HG03097 (cell line): ENCODE measurements at regions not wholly inside any gene's neighbourhood (a gene's known extent, or its start where the extent isn't known, plus 50 kb on each side); places are given as distances from the start of the nearest gene placed in this dataset.
"Not testable (repeated sequence)": the region's sequence is repeated elsewhere in the genome, so short reads cannot be mapped to it uniquely, and the experiment has no call there.

Experiments
- ATAC-seq: cut with Tn5 transposase; IDR thresholded peaks from one replicate; pipeline ENCODE4 v1.9.1; 2021; ENCODE audit not compliant: unreplicated experiment, low FRiP score

DNA sequence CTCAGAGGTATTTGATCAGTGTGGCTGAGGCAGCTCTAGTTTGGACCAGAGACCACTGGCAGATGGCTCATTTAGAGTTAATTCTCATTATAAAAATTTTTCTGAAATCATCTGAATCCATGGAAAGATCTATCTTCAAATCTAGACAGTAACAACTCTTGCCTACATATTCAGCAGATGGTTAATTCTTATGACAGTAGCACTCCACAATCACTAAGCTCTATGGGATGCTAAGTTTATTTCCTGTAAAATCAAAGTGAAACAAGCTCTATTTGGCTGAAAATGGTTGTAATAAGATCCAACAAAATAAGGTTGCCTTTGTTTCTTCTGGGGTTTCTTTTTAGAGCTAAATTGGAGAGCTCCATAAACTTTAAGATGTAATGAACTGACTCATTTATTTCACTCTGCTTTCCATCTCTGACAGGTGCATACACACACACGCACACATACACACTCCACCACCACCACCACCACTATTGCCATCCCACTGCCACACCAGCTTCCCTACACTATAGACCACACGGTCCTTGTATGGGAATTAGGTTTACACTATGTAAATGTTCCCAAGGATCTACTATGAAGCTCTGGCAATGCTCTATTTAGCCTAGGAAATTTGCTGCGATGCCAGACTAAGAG lies 293.1 kb downstream of the RPAP3 start:
- no peak for ATAC-seq

DNA sequence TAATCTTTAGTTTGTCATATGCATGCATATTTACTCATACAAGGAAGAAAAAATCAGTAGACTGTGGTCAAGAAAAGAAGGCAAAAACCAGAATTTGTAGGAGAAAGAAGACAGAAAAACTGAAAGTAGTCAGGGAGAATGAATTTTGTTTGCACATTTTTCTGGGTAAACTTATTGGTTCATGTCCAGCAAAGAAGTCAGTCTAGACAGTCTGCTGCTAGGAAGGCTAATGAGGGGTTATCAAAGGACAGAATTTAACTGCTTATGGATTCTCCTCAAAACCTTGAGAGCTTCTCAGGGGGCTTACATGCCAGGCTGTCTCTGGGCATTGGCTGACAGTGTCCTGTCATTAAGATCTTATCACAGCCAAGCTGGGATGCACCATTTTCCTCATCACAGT lies 293.9 kb downstream of the RPAP3 start:
- no peak for ATAC-seq

DNA sequence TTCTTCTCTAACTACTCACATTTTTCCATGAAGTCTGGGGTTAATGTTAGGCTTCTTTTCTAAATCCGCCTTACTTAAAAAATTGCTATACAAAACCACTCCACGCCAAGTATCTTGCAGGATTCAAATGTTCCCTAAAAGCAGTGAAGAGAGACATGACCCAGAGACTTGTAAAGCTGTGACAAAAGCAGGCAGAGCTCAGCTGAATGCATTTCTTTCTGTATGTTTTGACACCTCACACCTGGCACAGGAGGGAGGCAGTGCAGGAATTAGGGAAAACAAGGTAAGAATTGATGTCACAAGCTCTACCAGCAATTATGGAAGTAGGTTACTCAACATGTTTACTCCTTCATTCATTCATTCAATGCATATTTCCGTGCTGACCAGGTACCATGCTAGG lies 295.0 kb downstream of the RPAP3 start:
- no peak for ATAC-seq

DNA sequence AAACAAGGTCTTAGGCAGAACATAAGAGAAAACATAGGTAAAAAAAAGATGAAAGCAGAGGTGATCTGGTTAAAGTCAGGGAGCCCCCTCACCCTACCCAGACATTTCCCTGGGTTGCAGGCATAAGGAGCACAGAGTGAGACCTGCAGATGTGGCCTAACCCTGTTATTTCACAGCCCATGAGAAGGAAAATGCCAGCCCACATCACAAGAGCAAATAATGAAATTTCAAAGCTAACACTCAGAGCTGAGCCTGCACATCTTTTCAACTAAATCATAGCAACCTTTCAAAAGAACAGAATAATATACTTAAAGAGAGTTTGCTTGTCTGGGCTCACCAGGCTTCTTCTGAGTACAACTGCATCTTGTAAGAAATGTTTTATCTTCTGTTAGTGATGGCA lies 295.4 kb downstream of the RPAP3 start:
- no peak for ATAC-seq

DNA sequence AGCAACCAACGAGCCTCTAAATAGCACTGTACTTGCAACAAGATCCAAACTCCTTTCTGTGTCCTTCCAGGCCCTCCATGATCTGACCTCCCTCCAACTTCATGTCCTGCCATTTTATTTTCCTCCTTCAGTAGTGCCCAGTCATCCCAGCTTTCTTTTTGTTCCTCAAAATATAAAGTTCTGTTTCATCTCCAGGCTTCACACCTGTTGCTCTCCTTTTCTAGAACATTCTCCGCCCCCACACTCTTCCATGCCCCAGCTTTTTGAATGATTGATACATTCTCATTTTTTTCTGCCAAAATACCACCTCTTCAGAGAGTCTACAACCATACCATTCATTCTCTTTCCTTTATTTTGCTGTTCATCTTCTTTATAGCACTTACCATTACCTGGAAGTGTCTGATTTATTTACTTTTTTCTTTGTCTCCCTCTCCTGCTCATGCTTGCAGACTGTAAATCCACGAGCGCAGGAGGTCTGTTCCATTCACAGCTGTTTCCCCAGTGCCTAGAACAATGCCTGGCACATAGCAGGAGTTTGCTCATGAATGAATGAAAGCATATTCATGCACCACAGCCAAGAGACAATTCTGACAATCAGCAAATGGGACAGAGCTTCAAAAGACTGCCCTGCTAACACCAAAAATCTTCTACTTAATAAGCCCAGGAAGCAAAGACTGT lies 296.4 kb downstream of the RPAP3 start:
- ATAC-seq = no peak

DNA sequence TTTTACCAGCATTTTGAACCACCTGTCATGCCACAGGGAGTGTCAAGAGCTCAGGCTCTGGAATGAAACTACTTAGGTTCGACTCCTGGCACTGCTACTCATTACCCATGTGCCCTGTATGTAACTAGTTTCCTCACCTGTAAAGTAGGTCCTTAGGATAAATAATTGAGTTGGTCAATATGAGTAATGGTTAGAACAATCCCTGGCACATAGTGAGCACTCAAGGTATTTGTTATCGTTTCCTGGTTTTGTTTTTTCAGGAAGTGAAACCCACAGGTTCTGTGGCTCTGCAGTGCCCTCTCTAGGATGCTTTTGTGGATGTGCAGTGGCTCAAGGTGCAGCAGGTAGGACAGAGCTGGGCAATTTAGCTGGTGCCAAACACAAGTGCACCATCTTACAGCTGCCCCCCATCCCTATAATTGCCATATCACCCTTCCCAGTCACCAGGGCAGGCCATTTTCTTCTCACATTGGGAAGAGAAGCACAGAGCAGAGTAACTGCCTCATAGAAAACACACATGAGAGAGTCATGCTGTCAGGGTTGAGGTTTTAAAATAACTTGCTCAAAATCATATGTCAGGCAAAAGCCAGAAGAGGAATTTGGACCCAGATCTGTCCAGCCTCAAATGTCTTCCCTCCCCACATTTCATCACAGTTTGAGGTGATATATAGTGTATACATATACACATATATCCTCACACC lies 297.5 kb downstream of the RPAP3 start:
- ATAC-seq = peak; percentile 79

DNA sequence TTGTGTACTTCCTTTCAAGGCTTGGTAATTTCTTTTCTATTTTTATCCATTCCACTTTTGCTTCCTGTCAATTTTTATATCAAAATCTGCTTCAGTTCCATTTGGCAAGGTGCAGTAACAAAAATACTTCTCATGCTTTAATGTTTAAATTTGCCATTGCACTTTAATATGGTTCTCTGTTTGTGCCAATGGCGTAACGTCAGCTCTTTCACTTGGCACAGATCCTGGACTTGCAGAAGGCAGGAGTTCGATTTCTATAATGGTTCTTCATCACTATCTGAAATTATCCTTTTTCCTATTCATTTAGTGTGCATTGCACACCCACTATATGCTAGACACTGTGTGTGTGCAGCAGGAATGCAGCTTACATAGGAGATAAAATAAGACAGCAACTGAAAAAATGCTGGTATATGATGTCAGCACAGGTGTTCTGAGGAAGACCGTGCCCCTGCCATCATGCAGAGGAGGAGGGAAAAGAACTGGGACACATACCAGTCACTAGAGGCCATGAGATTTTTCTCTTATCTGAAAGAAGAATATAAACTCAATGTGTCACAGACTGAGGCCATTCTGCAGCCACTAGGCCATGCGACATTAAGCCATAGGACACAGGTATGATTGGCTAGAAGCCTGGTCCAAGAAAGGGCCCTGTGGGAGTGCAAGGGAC lies 298.2 kb downstream of the RPAP3 start:
- ATAC-seq = no peak

DNA sequence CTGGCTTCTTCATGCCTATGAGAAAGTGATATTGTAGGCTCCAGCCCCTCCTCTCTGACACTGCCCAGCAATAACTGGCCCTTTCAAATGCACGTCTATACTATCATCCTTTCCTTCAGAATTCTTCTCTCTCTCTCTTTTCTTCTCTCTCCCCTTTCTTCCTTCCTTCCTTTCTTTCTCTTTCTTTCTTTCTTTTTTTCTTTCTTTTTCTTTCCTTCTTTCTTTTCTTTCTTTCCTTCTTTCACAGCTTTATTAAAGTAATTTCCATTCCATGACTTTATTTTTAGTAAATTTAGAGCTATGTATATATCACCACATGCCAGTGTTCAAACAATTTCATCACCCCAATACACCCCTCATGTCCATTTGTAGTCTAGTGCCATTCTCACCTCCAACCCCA lies 302.1 kb downstream of the RPAP3 start:
- ATAC-seq = no peak

DNA sequence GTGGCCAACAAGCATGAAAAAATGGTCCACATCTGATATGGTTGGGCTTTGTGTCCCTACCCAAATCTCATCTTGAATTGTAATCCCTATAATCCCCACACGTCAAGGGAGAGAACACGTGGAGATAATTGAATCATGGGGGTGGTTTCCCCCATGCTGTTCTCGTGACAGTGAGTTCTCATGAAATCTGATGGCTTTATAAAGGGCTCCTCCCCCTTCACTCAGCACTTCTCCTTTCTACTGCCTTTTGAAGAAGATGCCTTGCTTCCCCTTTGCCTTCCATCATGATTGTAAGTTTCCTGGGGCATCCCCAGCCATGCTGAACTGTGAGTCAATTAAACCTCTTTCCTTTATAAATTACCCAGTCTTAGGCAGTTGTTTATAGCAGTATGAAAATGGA lies 304.6 kb downstream of the RPAP3 start:
- ATAC-seq = not testable (repeated sequence)

DNA sequence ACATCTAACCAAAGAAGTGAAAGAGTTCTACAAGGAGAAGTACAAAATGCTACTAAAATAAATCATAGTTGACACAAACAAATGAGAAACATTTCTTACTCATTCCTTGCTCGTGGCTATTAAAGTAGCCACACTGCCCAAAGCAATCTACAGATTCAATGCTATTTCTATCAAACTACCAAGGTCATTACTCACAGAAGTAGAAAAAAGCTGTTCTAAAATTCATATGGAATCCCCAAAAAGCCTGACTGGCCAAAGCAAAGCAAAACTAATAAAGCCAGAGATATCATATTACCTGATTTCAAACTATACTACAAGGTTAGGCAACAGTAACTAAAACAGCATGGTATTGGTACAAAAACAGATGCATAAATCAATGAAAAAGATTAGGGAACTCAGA lies 305.6 kb downstream of the RPAP3 start:
- no peak for ATAC-seq

DNA sequence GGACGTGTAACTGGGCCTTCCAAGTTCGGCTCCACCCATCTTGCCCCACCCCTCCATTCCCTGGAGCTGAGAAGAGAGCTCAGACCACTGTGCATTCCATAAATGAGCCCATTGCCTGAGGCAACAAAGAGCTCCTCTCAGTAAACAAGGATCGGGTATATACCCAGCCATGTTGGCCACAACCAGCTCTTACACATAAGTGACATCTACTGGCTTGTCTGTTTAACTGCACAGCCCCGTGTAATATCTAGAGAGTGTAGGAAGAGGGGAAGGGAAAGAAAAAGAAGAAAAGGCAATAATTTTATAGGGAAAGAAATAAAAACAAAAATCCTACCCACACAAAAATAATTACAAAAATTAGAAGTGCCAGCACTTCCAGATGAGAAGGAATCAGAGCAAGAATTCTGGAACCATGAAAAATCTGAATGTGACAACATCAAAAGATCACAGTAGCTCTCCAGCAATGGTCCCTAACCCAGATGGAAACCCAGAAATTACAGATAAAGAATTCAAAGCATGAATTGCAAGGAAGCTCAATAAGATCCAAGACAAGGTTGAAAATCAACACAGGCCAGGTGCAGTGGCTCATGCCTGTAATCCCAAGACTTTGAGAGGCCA lies 308.1 kb downstream of the RPAP3 start:
- no peak for ATAC-seq

DNA sequence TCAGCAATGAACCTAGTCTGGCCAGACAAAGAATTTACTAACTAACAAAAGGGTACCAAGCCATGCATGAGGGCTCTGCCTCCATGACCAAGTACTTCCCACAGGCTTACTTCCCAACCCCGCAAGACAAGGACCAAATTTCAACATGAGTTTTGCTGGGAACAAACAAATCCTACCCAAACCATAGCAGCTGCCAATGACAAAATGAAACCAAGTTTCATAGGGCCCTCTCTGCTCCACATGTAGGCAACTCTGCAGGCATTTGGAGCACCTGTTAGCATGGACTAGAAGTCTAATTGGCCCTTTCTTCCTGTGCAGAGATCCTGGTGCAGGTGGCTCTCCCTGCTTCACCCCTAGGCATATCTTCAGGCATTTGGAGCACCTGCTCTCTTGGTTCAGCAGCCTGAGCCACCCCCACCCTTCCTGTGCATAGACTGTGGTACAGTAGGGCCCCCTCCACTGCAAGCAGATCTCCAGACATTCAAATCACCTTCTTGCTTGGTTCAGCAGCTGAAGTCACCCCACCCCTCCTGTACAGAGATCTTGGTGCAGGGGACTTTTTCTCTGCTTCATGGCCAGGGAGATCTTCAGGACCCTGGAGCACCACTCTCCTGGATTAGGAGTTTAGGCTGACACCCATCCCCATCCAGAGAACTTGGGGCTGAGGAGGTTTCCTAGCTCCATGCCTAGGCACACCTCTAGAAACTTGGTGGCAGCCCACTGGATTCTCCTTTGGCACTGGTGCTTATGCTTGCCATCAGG lies 308.7 kb downstream of the RPAP3 start:
- ATAC-seq = no peak

DNA sequence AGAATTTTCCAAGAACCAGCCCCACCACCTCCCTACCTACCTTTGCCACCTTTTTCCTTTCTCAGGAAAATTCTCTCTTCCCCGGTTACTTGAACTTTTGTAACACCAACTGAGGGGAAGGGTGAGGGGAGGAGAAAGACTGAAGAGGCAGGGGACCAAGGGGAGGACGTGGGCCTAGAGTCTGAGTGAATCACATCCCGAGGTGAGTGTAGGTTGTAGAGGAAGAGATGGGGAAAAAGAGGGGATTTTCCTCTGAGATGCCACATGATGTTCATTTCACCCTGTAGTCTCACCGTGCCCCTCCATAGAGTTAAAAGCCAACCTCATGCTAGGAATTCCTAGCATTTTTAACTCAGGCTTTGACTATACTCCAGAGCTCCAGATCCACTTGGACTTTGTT lies 311.8 kb downstream of the RPAP3 start:
- ATAC-seq = no peak

DNA sequence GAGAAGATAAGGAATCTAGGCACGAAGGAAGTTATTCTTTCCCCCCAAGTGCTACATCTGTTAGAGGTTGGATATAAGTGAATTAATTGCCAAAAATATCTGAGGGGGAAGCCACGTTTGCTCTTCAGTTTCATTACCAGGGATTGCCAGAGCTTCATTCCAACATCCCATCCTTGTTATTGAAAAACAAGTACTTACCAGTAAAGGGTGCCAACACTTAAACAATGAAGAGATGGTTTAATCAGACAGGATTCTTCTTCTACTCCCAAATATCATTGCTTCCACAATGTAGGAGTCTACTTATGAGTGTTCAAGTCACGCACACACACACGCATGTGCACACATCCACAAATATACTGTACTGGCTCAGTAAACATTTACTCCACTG lies 312.4 kb downstream of the RPAP3 start:
- no peak for ATAC-seq

DNA sequence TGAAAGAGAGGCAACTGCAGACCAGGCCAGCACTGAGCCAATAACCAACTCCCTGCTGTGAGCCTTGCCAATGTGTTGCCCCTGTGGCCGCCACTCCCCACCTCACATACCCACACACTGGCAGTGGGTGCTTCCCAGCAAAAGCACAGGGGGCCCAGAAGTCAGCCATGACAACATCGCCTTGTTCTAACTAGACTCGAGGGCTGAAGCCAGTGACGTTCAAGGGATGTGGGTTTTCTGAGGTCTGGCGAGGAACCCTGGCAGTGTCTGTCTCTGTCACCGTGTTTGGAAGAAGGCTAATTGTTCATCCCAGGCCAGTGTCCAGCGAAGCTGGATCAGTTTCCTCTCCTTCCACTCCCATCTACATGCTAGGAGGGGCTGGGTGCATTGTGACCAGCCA lies 311.8 kb upstream of the AMIGO2 start:
- no peak for ATAC-seq

DNA sequence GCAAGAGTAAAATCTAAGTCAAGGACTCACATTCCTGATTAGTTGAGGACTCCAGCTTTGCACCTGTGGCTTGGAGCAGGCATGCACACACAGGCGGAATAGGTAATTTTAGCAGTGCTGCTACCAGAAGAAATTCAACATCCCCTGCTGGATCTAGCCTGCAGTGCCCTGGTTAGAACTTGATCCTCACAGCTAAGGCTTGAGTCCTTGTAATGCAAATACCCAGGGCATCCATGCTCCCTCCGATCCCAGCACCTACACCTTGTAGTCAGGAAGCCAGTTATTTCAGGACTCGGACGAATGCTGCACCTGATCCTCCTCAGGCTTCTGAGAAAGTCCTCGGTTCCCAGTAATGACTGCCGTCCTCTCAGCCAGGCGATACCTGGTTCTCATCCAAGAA lies 309.0 kb upstream of the AMIGO2 start:
- no peak for ATAC-seq

DNA sequence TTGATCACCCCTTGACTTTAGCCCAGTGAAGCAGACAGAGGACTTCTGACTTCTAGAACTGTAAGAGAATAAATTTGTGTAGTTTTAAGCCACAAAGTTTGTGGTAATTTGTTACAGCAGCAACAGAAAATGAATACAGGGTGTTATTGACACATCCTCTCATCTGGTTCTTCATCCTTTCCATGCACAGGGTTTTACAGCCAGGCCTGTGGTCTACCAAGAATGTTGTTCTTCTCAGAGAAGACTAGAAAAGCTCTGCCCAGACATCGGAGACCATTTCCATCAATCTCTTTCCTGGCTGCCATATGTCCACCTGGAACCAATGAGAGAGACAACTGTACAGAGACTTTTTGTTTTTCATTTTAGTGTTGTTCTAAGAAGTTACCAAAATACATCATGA lies 308.2 kb upstream of the AMIGO2 start:
- ATAC-seq = no peak

DNA sequence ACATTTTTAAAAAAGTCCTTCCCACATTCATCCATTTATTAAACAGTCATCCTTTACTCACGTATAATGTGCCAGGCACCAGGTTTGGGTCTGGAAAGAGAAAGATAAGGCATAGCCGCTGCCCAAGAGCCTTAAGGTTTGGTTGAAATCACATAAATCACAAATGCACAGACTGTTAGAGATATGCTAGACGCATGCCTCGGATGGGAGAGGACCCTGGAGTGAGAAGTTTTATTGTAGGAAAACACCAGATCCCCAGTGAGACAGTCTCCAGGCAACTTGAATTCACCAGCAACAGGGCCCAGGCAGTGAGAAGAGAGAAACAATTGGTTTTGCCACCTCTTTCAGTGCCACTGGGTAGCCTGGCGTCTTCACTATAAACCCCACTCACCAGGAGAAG lies 305.9 kb upstream of the AMIGO2 start:
- ATAC-seq = no peak

DNA sequence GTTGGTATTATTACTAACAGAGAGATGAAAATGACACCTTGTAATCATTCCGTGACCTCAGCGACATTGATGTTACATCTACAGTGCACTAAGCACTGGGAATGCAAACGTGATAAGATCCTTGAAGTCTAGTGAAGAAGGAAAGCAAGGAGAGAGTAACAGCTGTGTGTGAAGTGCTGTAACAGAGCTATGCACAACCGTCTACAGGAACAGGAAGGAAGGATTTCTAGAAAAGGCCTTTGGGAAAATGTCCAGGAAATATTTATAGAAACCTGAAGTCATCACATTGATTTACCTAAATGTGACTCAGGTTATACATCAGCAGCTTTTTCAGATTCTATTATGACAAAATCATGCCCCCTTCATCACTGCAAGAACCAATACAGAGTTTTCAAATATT lies 304.2 kb upstream of the AMIGO2 start:
- no peak for ATAC-seq

DNA sequence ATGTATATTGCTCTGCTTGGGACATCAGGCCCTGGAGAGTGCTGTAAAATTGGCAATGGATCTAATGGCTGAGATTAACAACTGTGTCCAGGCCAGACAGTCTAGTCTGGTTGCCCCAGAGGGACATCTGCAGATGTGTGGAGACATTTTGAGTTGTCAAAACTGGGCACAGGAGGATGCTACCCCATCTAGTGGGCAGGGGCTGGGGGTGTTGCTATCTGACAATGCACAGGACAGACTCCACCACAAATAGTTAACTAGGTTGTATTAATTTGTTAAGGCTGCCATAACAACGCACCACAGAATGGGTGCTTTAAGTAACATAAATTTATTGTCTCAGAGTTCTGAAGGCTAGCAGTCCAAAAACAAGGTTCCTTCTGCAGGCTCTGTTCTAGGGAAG lies 302.5 kb upstream of the AMIGO2 start:
- no peak for ATAC-seq
